Liver (tissue), 8 donors: ENCODE measurements at regions not wholly inside any gene's neighbourhood (a gene's known extent, or its start where the extent isn't known, plus 50 kb on each side); places are given as distances from the start of the nearest gene placed in this dataset.

Experiments used
- DNase-seq: peaks from one replicate; pipeline ENCODE4 v3.0.0-alpha.2; 2017; ENCODE audit warnings: low spot score
- H3K27ac ChIP-seq, 2 donors: one replicate each; pipeline ENCODE4 v1.7.0; 2013; ENCODE audit warnings: inconsistent platforms in 2 of 2, low read length in 2 of 2, control low read depth in 1 of 2, low read depth in 1 of 2, mild to moderate bottlenecking in 1 of 2
- H3K27me3 ChIP-seq, 4 donors: one replicate each; pipeline versions ENCODE4 v1.6.1 to v1.7.0; 2013; ENCODE audit warnings: low read length in 3 of 4, inconsistent platforms in 1 of 4, mild to moderate bottlenecking in 1 of 4, moderate library complexity in 1 of 4; ENCODE audit not compliant: control insufficient read depth in 4 of 4, insufficient read depth in 4 of 4
- H3K36me3 ChIP-seq, 4 donors: one replicate each; pipeline versions ENCODE4 v1.6.1 to v1.7.0; 2013; ENCODE audit warnings: low read length in 3 of 4, mild to moderate bottlenecking in 3 of 4, low read depth in 1 of 4, moderate library complexity in 1 of 4; ENCODE audit not compliant: control insufficient read depth in 4 of 4, insufficient read depth in 3 of 4
- H3K4me1 ChIP-seq, 4 donors: one replicate each; pipeline versions ENCODE4 v1.6.1 to v1.7.0; 2013; ENCODE audit warnings: low read length in 3 of 4, mild to moderate bottlenecking in 3 of 4, moderate library complexity in 1 of 4; ENCODE audit not compliant: control insufficient read depth in 4 of 4, insufficient read depth in 4 of 4
- H3K4me3 ChIP-seq, 3 donors: one replicate each; pipeline versions ENCODE4 v1.6.1 to v1.7.0; 2013; ENCODE audit warnings: low read length in 3 of 3, control low read depth in 1 of 3, low read depth in 1 of 3, mild to moderate bottlenecking in 1 of 3
- H3K9ac ChIP-seq, 2 donors: one replicate each; pipeline ENCODE4 v1.7.0; 2013; ENCODE audit warnings: low read length in 2 of 2, mild to moderate bottlenecking in 2 of 2, moderate library complexity in 2 of 2, control low read depth in 1 of 2, low read depth in 1 of 2
- H3K9me3 ChIP-seq, 4 donors: one replicate each; pipeline versions ENCODE4 v1.6.1 to v1.7.0; 2013; ENCODE audit warnings: low read length in 3 of 4; ENCODE audit not compliant: control insufficient read depth in 4 of 4
- EGR1 ChIP-seq, 2 donors: IDR thresholded peaks; 2 replicates each; pipeline ENCODE4 v1.6.1; 2016 to 2018; ENCODE audit warnings: antibody characterized with exemption in 2 of 2, low read depth in 2 of 2
- FOXA1 ChIP-seq: IDR thresholded peaks from 2 replicates; pipeline ENCODE4 v1.6.1; 2016; ENCODE audit warnings: antibody characterized with exemption
- FOXA2 ChIP-seq: IDR thresholded peaks from 2 replicates; pipeline ENCODE4 v1.6.1; 2016; ENCODE audit warnings: antibody characterized with exemption
- GABPA ChIP-seq, 2 donors: IDR thresholded peaks in 1 of 2; conservative IDR thresholded peaks in 1 of 2; 2 replicates each; pipeline ENCODE4 v1.6.1; 2016; ENCODE audit warnings: antibody characterized with exemption in 2 of 2, mild to moderate bottlenecking in 1 of 2, moderate library complexity in 1 of 2
- HNF4A ChIP-seq, 2 donors: conservative IDR thresholded peaks; 2 replicates each; pipeline ENCODE4 v1.6.1; 2016; ENCODE audit warnings: antibody characterized with exemption in 2 of 2, mild to moderate bottlenecking in 2 of 2
- HNF4G ChIP-seq: IDR thresholded peaks from 2 replicates; pipeline ENCODE4 v1.6.1; 2016; ENCODE audit warnings: antibody characterized with exemption
- JUND ChIP-seq, 2 donors: IDR thresholded peaks; 2 replicates each; pipeline ENCODE4 v1.6.1; 2016; ENCODE audit warnings: antibody characterized with exemption in 2 of 2
- NR2F2 ChIP-seq: IDR thresholded peaks from 2 replicates; pipeline ENCODE4 v1.6.1; 2016; ENCODE audit warnings: antibody characterized with exemption
- RXRA ChIP-seq, 2 donors: IDR thresholded peaks; 2 replicates each; pipeline ENCODE4 v1.6.1; 2017 to 2018; ENCODE audit warnings: antibody characterized with exemption in 2 of 2, mild to moderate bottlenecking in 1 of 2
- SP1 ChIP-seq: IDR thresholded peaks from 2 replicates; pipeline ENCODE4 v1.6.1; 2018; ENCODE audit warnings: antibody characterized with exemption, mild to moderate bottlenecking
- TAF1 ChIP-seq: conservative IDR thresholded peaks from 2 replicates; pipeline ENCODE4 v1.6.1; 2016; ENCODE audit warnings: antibody characterized with exemption, mild to moderate bottlenecking
- YY1 ChIP-seq: IDR thresholded peaks from 2 replicates; pipeline ENCODE4 v1.6.1; 2016; ENCODE audit warnings: antibody characterized with exemption, mild to moderate bottlenecking
- WGBS: extraction: QIAGEN DNeasy Blood & Tissue Kit; methylation state at CpG from one replicate; pipeline ENCODE4 v1.1.7; 2013; 5-methylcytosine and 5-hydroxymethylcytosine counted together
- TF ChIP-seq, protein P1 (sequence below): fragments of 150-350 bp; IDR thresholded peaks from 2 replicates; pipeline ENCODE4 v1.5.1; 2017; ENCODE audit warnings: improper control_type of control experiment, low read depth, low read length; ENCODE audit not compliant: missing input control
- TF ChIP-seq, protein P2 (sequence below): IDR thresholded peaks from 2 replicates; pipeline ENCODE4 v1.6.1; 2016; ENCODE audit warnings: antibody characterized with exemption
- TF ChIP-seq, protein P3 (sequence below): IDR thresholded peaks from 2 replicates; pipeline ENCODE4 v1.6.1; 2016; ENCODE audit warnings: antibody characterized with exemption
- TF ChIP-seq, protein P4 (sequence below): IDR thresholded peaks from 2 replicates; pipeline ENCODE4 v1.6.1; 2016; ENCODE audit warnings: antibody characterized with exemption
- TF ChIP-seq, protein P5 (sequence below): IDR thresholded peaks from 2 replicates; pipeline ENCODE4 v1.6.1; 2016; ENCODE audit warnings: antibody characterized with exemption, mild to moderate bottlenecking
- donor health status: healthy.
- donor health status: healthy.
- donor health status: healthy.
- donor health status: healthy.
- donor health status: healthy.

DNA sequence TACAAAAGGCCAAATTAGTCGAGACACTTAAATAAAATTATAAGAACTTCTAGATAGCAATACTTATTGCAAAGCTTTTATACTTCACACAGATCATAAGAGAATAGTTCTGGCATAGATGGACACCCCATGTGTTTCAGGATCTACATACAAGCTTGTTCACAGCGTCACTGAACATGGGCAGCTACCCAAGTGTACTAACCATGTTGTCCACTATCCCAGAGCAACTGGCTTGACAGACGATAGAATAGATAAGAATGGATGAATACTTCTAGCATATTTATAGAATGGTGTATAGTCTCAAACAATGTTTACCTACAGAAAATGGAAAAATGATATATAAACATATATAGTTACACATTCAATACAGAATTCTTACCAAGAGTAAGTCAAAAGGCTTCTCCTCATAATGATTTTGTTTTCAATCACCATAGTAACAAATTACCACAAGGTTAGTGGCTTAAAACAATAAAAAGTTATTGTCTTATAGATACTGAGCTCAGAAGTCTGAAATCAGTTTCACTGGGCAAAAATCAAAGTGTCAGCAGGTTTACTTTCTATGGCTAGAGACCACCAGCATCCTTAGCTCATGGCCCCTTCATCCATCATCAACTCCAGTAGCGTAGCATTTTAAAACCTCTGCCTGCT, 446.7 kb downstream of the DMRTA1 start:
- Histone ChIP-seq H3K9ac (no peak overlapping the region), H3K27ac (no peak overlapping the region), H3K4me1 (no peaks in the 10 kb centered on the region), H3K4me3 (no peak overlapping the region), H3K27me3 (no peaks in the 10 kb centered on the region), H3K36me3 (no peaks in the 10 kb centered on the region), H3K9me3 (no peaks in the 10 kb centered on the region)
- no peak for DNase-seq
- WGBS = 83% methylated on average over 4 of the region's 4 CpGs
- TF ChIP-seq, protein P1, sequence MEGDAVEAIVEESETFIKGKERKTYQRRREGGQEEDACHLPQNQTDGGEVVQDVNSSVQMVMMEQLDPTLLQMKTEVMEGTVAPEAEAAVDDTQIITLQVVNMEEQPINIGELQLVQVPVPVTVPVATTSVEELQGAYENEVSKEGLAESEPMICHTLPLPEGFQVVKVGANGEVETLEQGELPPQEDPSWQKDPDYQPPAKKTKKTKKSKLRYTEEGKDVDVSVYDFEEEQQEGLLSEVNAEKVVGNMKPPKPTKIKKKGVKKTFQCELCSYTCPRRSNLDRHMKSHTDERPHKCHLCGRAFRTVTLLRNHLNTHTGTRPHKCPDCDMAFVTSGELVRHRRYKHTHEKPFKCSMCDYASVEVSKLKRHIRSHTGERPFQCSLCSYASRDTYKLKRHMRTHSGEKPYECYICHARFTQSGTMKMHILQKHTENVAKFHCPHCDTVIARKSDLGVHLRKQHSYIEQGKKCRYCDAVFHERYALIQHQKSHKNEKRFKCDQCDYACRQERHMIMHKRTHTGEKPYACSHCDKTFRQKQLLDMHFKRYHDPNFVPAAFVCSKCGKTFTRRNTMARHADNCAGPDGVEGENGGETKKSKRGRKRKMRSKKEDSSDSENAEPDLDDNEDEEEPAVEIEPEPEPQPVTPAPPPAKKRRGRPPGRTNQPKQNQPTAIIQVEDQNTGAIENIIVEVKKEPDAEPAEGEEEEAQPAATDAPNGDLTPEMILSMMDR = no peak
- no peak for TF ChIP-seq SP1
- no peak for TF ChIP-seq HNF4G

DNA sequence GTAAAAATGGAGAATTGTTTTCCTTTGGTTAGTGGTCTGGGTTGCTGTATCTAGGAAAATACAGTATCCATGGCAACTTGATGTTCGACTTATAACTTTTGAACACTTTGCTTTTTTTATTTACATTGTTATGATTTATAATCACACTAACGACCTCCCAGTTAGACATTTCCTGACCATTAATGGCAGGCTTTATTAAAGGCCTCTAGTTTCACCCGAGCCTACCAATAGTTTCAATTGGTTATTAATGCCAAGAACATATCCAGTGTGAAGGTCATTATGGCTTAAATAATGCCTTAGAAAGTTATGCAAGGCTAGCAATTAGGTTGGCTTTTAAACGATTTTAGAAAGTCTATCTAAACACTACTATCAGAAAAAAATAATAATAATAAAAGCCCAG, 452.0 kb downstream of the DMRTA1 start:
- 72% methylated on average over 4 of the region's 4 CpGs for WGBS
- Histone ChIP-seq H3K4me1 (no peaks in the 10 kb centered on the region), H3K36me3 (no peaks in the 10 kb centered on the region), H3K9ac (no peak overlapping the region), H3K27ac (no peak overlapping the region), H3K9me3 (no peaks in the 10 kb centered on the region), H3K27me3 (no peaks in the 10 kb centered on the region), H3K4me3 (no peak overlapping the region)
- no peak for TF ChIP-seq FOXA2
- TF ChIP-seq, protein P2, sequence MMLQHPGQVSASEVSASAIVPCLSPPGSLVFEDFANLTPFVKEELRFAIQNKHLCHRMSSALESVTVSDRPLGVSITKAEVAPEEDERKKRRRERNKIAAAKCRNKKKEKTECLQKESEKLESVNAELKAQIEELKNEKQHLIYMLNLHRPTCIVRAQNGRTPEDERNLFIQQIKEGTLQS = no peak
- TF ChIP-seq, protein P3, sequence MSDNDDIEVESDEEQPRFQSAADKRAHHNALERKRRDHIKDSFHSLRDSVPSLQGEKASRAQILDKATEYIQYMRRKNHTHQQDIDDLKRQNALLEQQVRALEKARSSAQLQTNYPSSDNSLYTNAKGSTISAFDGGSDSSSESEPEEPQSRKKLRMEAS = no peak
- no peak for TF ChIP-seq RXRA (IDR thresholded peaks at IDR 0.05)
- TF ChIP-seq YY1 = no peak
- no peak for TF ChIP-seq GABPA (IDR thresholded peaks at IDR 0.05 in 1 of 2, conservative IDR thresholded peaks at IDR 0.05 in 1 of 2)
- TF ChIP-seq, protein P4, sequence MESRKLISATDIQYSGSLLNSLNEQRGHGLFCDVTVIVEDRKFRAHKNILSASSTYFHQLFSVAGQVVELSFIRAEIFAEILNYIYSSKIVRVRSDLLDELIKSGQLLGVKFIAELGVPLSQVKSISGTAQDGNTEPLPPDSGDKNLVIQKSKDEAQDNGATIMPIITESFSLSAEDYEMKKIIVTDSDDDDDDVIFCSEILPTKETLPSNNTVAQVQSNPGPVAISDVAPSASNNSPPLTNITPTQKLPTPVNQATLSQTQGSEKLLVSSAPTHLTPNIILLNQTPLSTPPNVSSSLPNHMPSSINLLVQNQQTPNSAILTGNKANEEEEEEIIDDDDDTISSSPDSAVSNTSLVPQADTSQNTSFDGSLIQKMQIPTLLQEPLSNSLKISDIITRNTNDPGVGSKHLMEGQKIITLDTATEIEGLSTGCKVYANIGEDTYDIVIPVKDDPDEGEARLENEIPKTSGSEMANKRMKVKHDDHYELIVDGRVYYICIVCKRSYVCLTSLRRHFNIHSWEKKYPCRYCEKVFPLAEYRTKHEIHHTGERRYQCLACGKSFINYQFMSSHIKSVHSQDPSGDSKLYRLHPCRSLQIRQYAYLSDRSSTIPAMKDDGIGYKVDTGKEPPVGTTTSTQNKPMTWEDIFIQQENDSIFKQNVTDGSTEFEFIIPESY = no peak
- no peak for TF ChIP-seq NR2F2
- no peak for TF ChIP-seq SP1
- TF ChIP-seq TAF1 = no peak
- TF ChIP-seq HNF4A (conservative IDR thresholded peaks at IDR 0.05) = no peak
- TF ChIP-seq, protein P5, sequence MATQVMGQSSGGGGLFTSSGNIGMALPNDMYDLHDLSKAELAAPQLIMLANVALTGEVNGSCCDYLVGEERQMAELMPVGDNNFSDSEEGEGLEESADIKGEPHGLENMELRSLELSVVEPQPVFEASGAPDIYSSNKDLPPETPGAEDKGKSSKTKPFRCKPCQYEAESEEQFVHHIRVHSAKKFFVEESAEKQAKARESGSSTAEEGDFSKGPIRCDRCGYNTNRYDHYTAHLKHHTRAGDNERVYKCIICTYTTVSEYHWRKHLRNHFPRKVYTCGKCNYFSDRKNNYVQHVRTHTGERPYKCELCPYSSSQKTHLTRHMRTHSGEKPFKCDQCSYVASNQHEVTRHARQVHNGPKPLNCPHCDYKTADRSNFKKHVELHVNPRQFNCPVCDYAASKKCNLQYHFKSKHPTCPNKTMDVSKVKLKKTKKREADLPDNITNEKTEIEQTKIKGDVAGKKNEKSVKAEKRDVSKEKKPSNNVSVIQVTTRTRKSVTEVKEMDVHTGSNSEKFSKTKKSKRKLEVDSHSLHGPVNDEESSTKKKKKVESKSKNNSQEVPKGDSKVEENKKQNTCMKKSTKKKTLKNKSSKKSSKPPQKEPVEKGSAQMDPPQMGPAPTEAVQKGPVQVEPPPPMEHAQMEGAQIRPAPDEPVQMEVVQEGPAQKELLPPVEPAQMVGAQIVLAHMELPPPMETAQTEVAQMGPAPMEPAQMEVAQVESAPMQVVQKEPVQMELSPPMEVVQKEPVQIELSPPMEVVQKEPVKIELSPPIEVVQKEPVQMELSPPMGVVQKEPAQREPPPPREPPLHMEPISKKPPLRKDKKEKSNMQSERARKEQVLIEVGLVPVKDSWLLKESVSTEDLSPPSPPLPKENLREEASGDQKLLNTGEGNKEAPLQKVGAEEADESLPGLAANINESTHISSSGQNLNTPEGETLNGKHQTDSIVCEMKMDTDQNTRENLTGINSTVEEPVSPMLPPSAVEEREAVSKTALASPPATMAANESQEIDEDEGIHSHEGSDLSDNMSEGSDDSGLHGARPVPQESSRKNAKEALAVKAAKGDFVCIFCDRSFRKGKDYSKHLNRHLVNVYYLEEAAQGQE = no peak
- TF ChIP-seq EGR1 (IDR thresholded peaks at IDR 0.05; ENCODE audit: low read depth in 2 of 2) = no peak
- TF ChIP-seq, protein P1 = no peak
- no peak for TF ChIP-seq HNF4G
- TF ChIP-seq JUND (IDR thresholded peaks at IDR 0.05) = no peak
- TF ChIP-seq FOXA1 = no peak
- no peak for DNase-seq
